Common myeloid progenitor, CD34-positive (primary cell): ENCODE measurements at regions not wholly inside any gene's neighbourhood (a gene's known extent, or its start where the extent isn't known, plus 50 kb on each side); places are given as distances from the start of the nearest gene placed in this dataset.

Experiments used
- CTCF ChIA-PET: fragments of 350-600 bp; sonication (Branson Sonifier 250); formaldehyde crosslinking; loops from one replicate; lab custom pipeline; 2021; ENCODE audit warnings: antibody characterized with exemption; lab: Charles Lee
- POLR2A ChIA-PET: fragments of 350-600 bp; sonication (Branson Sonifier 250); formaldehyde crosslinking; loops from one replicate; lab custom pipeline; 2021; ENCODE audit warnings: antibody characterized with exemption; lab: Charles Lee
- DNase-seq, 3 donors: peaks; one replicate each; pipeline versions ENCODE4 v3.0.0 to v3.0.0-alpha.2; 2013
- H3K27ac ChIP-seq, 2 experiments: 1 replicate in 1 of 2; 2 replicates in 1 of 2; pipeline ENCODE4 v1.7.0; 2013; ENCODE audit warnings: inconsistent platforms in 2 of 2, low read length in 2 of 2, mild to moderate bottlenecking in 2 of 2, low read depth in 1 of 2, moderate library complexity in 1 of 2; ENCODE audit not compliant: severe bottlenecking in 2 of 2, insufficient read depth in 1 of 2, poor library complexity in 1 of 2
- H3K27me3 ChIP-seq, 5 experiments: replicated peaks in 2 of 5; 1 replicate in 3 of 5; 2 replicates in 2 of 5; pipeline versions ENCODE4 v1.6.1 to v1.7.0; 2013; ENCODE audit warnings: low read length in 4 of 5, mild to moderate bottlenecking in 2 of 5, moderate library complexity in 2 of 5, inconsistent platforms in 1 of 5; ENCODE audit not compliant: insufficient read depth in 5 of 5, control insufficient read depth in 4 of 5
- H3K36me3 ChIP-seq, 4 experiments: 1 replicate in 2 of 4; 2 replicates in 2 of 4; pipeline versions ENCODE4 v1.6.1 to v1.7.0; 2013; ENCODE audit warnings: low read length in 3 of 4, control low read depth in 1 of 4, mild to moderate bottlenecking in 1 of 4; ENCODE audit not compliant: control insufficient read depth in 4 of 4, insufficient read depth in 4 of 4
- H3K4me1 ChIP-seq, 4 experiments: 1 replicate in 3 of 4; 2 replicates in 1 of 4; pipeline versions ENCODE4 v1.6.1 to v1.7.1; 2013; ENCODE audit warnings: low read length in 3 of 4, mild to moderate bottlenecking in 3 of 4, control low read depth in 1 of 4, inconsistent platforms in 1 of 4, moderate library complexity in 1 of 4; ENCODE audit not compliant: control insufficient read depth in 4 of 4, insufficient read depth in 4 of 4; ENCODE audit errors: control extremely low read depth in 1 of 4
- H3K4me3 ChIP-seq, 7 experiments: 1 replicate in 4 of 7; 2 replicates in 3 of 7; pipeline versions ENCODE4 v1.5.1 to v1.7.0; 2013; ENCODE audit warnings: mild to moderate bottlenecking in 7 of 7, low read length in 6 of 7, moderate library complexity in 6 of 7, inconsistent platforms in 2 of 7, low read depth in 2 of 7, control low read depth in 1 of 7; ENCODE audit not compliant: insufficient read depth in 4 of 7, control insufficient read depth in 1 of 7; ENCODE audit errors: extremely low read depth in 1 of 7
- H3K9me3 ChIP-seq, 5 experiments: 1 replicate in 4 of 5; 2 replicates in 1 of 5; pipeline versions ENCODE4 v1.6.1 to v1.7.1; 2013; ENCODE audit warnings: low read length in 4 of 5, mild to moderate bottlenecking in 2 of 5, inconsistent platforms in 1 of 5, low read depth in 1 of 5, moderate library complexity in 1 of 5; ENCODE audit not compliant: control insufficient read depth in 4 of 5, insufficient read depth in 2 of 5; ENCODE audit errors: control extremely low read depth in 1 of 5
- WGBS: methylation state at CpG from one replicate; pipeline ENCODE4 v1.1.5; 2013; ENCODE audit not compliant: insufficient coverage; 5-methylcytosine and 5-hydroxymethylcytosine counted together

GRCh38 chr2:204293884-204294747, 251.2 kb upstream of the PARD3B start:
- H3K4me1 ChIP-seq: no peaks in the 10 kb centered on the region
- WGBS: no CpG with 5 or more reads among the region's 4 CpGs
- POLR2A ChIA-PET: no interaction called here
- H3K9me3 ChIP-seq: no peaks in the 10 kb centered on the region
- no peak for DNase-seq
- no peak overlapping the region for H3K27ac ChIP-seq
- no peak overlapping the region for H3K4me3 ChIP-seq
- H3K36me3 ChIP-seq: no peaks in the 10 kb centered on the region
- CTCF ChIA-PET: no interaction called here
- no peaks in the 10 kb centered on the region for H3K27me3 ChIP-seq

GRCh38 chr2:204298404-204298803, 246.9 kb upstream of the PARD3B start:
- no peak overlapping the region for H3K4me3 ChIP-seq
- no peaks in the 10 kb centered on the region for H3K4me1 ChIP-seq
- H3K27ac ChIP-seq: no peak overlapping the region
- H3K36me3 ChIP-seq: no peaks in the 10 kb centered on the region
- no peak for DNase-seq
- no CpG with 5 or more reads among the region's 1 CpG for whole genome bisulfite sequencing
- H3K27me3 ChIP-seq: no peaks in the 10 kb centered on the region
- ChIA-PET CTCF (interaction anchor here (1.3 kb wide), 1 partner anchor 9 kb away, joined by 3 read pairs; no protein-coding TSS in a partner anchor), POLR2A (no interaction called here)
- no peaks in the 10 kb centered on the region for H3K9me3 ChIP-seq

DNA sequence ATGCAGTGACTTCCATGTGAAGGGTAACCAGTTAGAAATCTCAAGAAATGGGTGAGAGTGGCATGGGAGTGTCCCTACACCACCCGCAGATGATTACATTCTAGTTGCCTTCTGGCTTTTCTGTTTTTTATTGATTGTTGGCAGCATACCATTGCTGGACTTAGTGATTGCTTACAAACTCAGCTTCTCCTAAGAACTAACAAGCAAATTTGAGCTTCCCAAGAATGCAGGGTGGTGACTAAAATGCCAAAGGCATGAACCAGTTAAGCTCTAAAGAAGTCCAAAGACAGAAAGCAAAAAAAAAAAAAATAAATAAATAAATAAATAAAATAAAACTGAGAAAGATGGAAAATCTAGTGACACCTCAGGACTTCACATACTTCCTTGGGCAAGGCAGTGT, 245.5 kb upstream of the PARD3B start:
- no peaks in the 10 kb centered on the region for H3K36me3 ChIP-seq
- no peak overlapping the region for H3K4me3 ChIP-seq
- DNase-seq: no peak
- H3K4me1 ChIP-seq: peaks cover 0 to 5% (median 2%) of the 10 kb centered on the region in 4 experiments
- no peaks in the 10 kb centered on the region for H3K9me3 ChIP-seq
- POLR2A ChIA-PET: interaction anchor here (0.7 kb wide), 1 partner anchor 1662 kb away, joined by 3 read pairs; no protein-coding TSS in a partner anchor
- CTCF ChIA-PET: no interaction called here
- no peak overlapping the region for H3K27ac ChIP-seq
- no peaks in the 10 kb centered on the region for H3K27me3 ChIP-seq
- 100% methylated on average over 1 of the region's 1 CpG for WGBS

- no peak for DNase-seq
- Histone ChIP-seq H3K27me3 (peaks cover 0 to 2% (median 0%) of the 10 kb centered on the region in 5 experiments), H3K4me1 (peaks cover 0 to 5% (median 2%) of the 10 kb centered on the region in 4 experiments), H3K4me3 (no peak overlapping the region), H3K9me3 (no peaks in the 10 kb centered on the region), H3K36me3 (no peaks in the 10 kb centered on the region), H3K27ac (no peak overlapping the region)
- 100% methylated on average over 4 of the region's 4 CpGs for WGBS
- CTCF ChIA-PET: no interaction called here
- POLR2A ChIA-PET: interaction anchor here (0.8 kb wide), 1 partner anchor 13 kb away, joined by 3 read pairs; no protein-coding TSS in a partner anchor
Measured at GRCh38 chr2:204306667-204307066, 238.6 kb upstream of the PARD3B start.

- Histone ChIP-seq H3K36me3 (no peaks in the 10 kb centered on the region), H3K4me1 (peaks cover 0 to 3% (median 0%) of the 10 kb centered on the region in 4 experiments), H3K27ac (no peak overlapping the region), H3K27me3 (peaks cover 0 to 2% (median 0%) of the 10 kb centered on the region in 5 experiments), H3K4me3 (no peak overlapping the region), H3K9me3 (no peaks in the 10 kb centered on the region)
- POLR2A ChIA-PET: no interaction called here
- WGBS: 96% methylated on average over 6 of the region's 8 CpGs
- CTCF ChIA-PET: interaction anchor here (0.7 to 1.0 kb wide), 2 partner anchors 11 to 134 kb away, joined by 3 read pairs; no protein-coding TSS in a partner anchor
- no peak for DNase-seq
Measured at GRCh38 chr2:204312105-204312504, 233.2 kb upstream of the PARD3B start.

DNA sequence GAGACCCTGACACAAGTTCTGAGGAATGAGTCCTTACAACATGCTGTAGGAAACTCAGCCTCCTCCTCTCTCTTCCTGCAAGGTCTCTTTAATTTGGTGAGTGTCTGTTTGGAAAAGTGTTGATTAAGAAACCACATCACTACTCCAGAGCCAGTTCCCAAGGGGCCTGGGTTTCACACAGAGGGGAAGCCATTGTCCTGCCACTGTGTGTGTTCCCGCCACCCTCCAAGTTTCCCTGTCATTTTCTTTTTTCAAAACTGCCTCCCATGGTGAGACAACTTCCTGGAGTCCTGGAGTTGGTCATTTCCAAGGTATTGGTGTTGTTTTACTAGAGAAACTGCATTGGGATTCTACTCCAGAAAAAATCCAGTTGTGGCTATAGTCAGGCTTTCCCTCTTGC, 232.0 kb upstream of the PARD3B start:
- CTCF ChIA-PET: no interaction called here
- Histone ChIP-seq H3K27ac (no peak overlapping the region), H3K4me1 (peaks cover 0 to 3% (median 0%) of the 10 kb centered on the region in 4 experiments), H3K27me3 (peaks cover 0 to 2% (median 0%) of the 10 kb centered on the region in 5 experiments), H3K36me3 (no peaks in the 10 kb centered on the region), H3K4me3 (no peak overlapping the region), H3K9me3 (no peaks in the 10 kb centered on the region)
- no CpG with 5 or more reads among the region's 1 CpG for WGBS
- POLR2A ChIA-PET: no interaction called here
- no peak for DNase-seq

DNA sequence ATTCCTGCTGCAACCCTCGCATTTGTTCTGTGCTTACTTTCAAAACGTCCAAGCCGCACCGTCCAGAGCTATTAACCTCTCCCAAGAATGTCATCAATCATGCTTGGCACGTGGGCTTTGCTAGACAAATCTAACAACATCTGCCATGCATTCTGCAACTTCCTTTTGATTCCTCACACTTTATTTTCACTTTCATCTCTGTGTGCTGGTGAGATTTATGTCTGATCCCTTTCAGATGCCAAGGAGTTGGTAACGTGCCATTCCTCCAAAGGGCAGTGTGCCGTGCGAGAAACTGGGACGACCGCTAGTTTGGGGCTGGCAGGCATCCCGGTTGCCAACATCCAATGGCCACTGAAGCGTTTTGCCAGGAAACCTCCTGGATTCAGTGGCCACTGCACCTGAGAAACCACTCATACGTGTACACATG, 230.0 kb upstream of the PARD3B start:
- no peaks in the 10 kb centered on the region for H3K36me3 ChIP-seq
- H3K27ac ChIP-seq: no peak overlapping the region
- peak in 2 of 3 donors; percentile 7 to 9 for DNase-seq
- peaks cover 0 to 3% (median 0%) of the 10 kb centered on the region in 4 experiments for H3K4me1 ChIP-seq
- no peaks in the 10 kb centered on the region for H3K27me3 ChIP-seq
- ChIA-PET CTCF (no interaction called here), POLR2A (no interaction called here)
- WGBS: 83% methylated on average over 12 of the region's 13 CpGs
- H3K9me3 ChIP-seq: no peaks in the 10 kb centered on the region
- H3K4me3 ChIP-seq: no peak overlapping the region
